Activated CD4-positive, alpha-beta T cell treated with anti-CD3 and anti-CD28 coated beads, Interleukin-2, amount 50 U/mL, for 4 hours (primary cell): ENCODE measurements at regions not wholly inside any gene's neighbourhood (a gene's known extent, or its start where the extent isn't known, plus 50 kb on each side); places are given as distances from the start of the nearest gene placed in this dataset.

Experiments
- DNase-seq, 2 experiments: peaks; one replicate each; pipeline ENCODE4 v3.0.0-alpha.2; 2020

- no peak for DNase-seq
Observed at GRCh38 chr6:156510242-156510641, 266.9 kb upstream of the ARID1B start.

GRCh38 chr6:156509496-156509895 is 267.7 kb upstream of the ARID1B start:
- DNase-seq, result no peak

- no peak for DNase-seq
Observed at GRCh38 chr6:156508923-156509322, 268.3 kb upstream of the ARID1B start.

GRCh38 chr6:156508126-156508525 is 269.1 kb upstream of the ARID1B start:
- DNase-seq, result no peak

GRCh38 chr6:156507656-156508055 is 269.5 kb upstream of the ARID1B start:
- no peak for DNase-seq

- DNase-seq, result no peak
Observed at GRCh38 chr6:156507106-156507505, 270.1 kb upstream of the ARID1B start.

GRCh38 chr6:156502969-156503504 is 274.1 kb upstream of the ARID1B start:
- no peak for DNase-seq

GRCh38 chr6:156497618-156498017 is 279.6 kb upstream of the ARID1B start:
- DNase-seq, result no peak

- no peak for DNase-seq
Observed at GRCh38 chr6:156487877-156488276, 289.3 kb upstream of the ARID1B start.

- DNase-seq, result no peak
Observed at GRCh38 chr6:156485150-156485549, 292.0 kb upstream of the ARID1B start.

GRCh38 chr6:156474507-156475120 is 302.6 kb upstream of the ARID1B start:
- DNase-seq, result no peak

GRCh38 chr6:156471000-156471399 is 306.2 kb upstream of the ARID1B start:
- no peak for DNase-seq

- DNase-seq, result no peak
Observed at GRCh38 chr6:156464100-156464878, 312.9 kb upstream of the ARID1B start.

- no peak for DNase-seq
Observed at GRCh38 chr6:156461647-156462046, 315.5 kb upstream of the ARID1B start.

- DNase-seq, result no peak
Observed at GRCh38 chr6:156457601-156458000, 319.6 kb upstream of the ARID1B start.

- no peak for DNase-seq
Observed at GRCh38 chr6:156455847-156456246, 321.3 kb upstream of the ARID1B start.

GRCh38 chr6:156454867-156455266 is 322.3 kb upstream of the ARID1B start:
- DNase-seq, result no peak

GRCh38 chr6:156451726-156452125 is 325.5 kb upstream of the ARID1B start:
- no peak for DNase-seq

GRCh38 chr6:156451088-156451487 is 326.1 kb upstream of the ARID1B start:
- DNase-seq, result no peak

GRCh38 chr6:156450421-156450820 is 326.8 kb upstream of the ARID1B start:
- DNase-seq, result no peak

- DNase-seq, result no peak
Observed at GRCh38 chr6:156449569-156449968, 327.6 kb upstream of the ARID1B start.

GRCh38 chr6:156449128-156449527 is 328.1 kb upstream of the ARID1B start:
- no peak for DNase-seq

GRCh38 chr6:156448579-156448978 is 328.6 kb upstream of the ARID1B start:
- no peak for DNase-seq

- no peak for DNase-seq
Observed at GRCh38 chr6:156440688-156441087, 336.5 kb upstream of the ARID1B start.
